AG04450 (cell line): ENCODE measurements at regions not wholly inside any gene's neighbourhood (a gene's known extent, or its start where the extent isn't known, plus 50 kb on each side); places are given as distances from the start of the nearest gene placed in this dataset.

Experiments
- CTCF ChIA-PET: fragments of 300-600, 350-600 bp; formaldehyde crosslinking; extraction: SDS; loops from one replicate; lab custom pipeline; 2022; ENCODE audit warnings: antibody characterized with exemption, inconsistent platforms; lab: Charles Lee
- POLR2A ChIA-PET: fragments of 350-600 bp; formaldehyde crosslinking; extraction: SDS; loops from one replicate; lab custom pipeline; 2021; ENCODE audit warnings: antibody characterized with exemption, inconsistent platforms; lab: Yijun Ruan, JAX
- DNase-seq: peaks from one replicate; pipeline ENCODE4 v3.0.0-alpha.2; 2011; ENCODE audit warnings: low read depth, low spot score
- H3K27ac ChIP-seq: one replicate; pipeline ENCODE4 v1.5.1; 2012; ENCODE audit warnings: low read depth, low read length, control low read depth
- H3K27me3 ChIP-seq: one replicate; pipeline ENCODE4 v1.6.0; 2012; ENCODE audit warnings: low read length; ENCODE audit not compliant: control insufficient read depth, insufficient read depth
- H3K4me3 ChIP-seq: 2 replicates; pipeline ENCODE4 v1.5.1; 2011; ENCODE audit warnings: mild to moderate bottlenecking, low read depth, low read length, control low read depth
- H3K9me3 ChIP-seq: 2 replicates; pipeline ENCODE4 v1.5.1; 2012; ENCODE audit warnings: low read length; ENCODE audit not compliant: control insufficient read depth, insufficient read depth
- TF ChIP-seq, protein P1 (sequence below): IDR thresholded peaks from 2 replicates; pipeline ENCODE4 v1.5.1; 2011; ENCODE audit warnings: low read depth, low read length, control low read depth, inconsistent platforms

DNA sequence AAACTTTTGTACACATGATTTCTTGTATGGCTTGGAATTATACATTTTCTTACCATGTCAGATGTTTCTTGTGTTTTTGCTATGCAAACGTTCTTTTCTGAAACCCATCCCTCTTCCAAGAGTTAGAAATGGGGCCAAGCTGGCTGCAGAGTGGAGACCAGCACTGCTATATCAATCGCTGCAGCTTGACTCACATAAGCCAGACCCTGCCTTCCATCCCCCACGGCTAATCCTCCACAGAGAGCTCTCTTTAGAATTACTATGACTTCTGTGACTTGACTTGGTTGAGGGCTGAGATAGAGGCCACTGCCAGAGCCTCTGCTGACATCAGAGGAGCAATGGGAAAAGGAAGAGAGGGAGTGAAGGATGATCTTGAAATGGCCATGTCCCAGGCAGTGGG is 147.9 kb downstream of the DACT1 start:
- POLR2A ChIA-PET = no interaction called here
- Histone ChIP-seq H3K27ac (no peak overlapping the region), H3K9me3 (no peaks in the 10 kb centered on the region), H3K27me3 (peaks cover 25% of the 10 kb centered on the region), H3K4me3 (no peak overlapping the region)
- TF ChIP-seq, protein P1, sequence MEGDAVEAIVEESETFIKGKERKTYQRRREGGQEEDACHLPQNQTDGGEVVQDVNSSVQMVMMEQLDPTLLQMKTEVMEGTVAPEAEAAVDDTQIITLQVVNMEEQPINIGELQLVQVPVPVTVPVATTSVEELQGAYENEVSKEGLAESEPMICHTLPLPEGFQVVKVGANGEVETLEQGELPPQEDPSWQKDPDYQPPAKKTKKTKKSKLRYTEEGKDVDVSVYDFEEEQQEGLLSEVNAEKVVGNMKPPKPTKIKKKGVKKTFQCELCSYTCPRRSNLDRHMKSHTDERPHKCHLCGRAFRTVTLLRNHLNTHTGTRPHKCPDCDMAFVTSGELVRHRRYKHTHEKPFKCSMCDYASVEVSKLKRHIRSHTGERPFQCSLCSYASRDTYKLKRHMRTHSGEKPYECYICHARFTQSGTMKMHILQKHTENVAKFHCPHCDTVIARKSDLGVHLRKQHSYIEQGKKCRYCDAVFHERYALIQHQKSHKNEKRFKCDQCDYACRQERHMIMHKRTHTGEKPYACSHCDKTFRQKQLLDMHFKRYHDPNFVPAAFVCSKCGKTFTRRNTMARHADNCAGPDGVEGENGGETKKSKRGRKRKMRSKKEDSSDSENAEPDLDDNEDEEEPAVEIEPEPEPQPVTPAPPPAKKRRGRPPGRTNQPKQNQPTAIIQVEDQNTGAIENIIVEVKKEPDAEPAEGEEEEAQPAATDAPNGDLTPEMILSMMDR = no peak
- CTCF ChIA-PET = no interaction called here
- no peak for DNase-seq

DNA sequence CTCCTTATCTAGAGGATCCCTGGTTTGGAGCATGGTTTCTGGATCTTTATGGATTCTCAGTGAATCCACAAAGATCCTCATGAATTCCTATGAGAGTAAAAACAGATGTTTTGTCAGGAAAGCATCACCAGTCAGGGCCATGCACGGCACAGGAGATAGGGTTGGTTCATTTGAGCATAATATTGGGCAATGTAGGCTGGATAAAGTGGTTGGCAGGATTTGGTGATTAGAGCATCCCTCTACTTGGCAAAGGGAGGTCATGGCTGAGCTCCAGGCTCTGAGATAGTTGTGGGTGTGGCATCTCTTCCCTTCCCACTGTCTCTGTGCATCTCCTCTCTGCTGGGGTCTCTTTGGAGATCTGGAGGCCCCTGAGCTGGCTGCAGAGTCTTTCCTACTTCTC is 149.8 kb downstream of the DACT1 start:
- POLR2A ChIA-PET = no interaction called here
- TF ChIP-seq, protein P1 = no peak
- Histone ChIP-seq H3K27me3 (peaks cover 25% of the 10 kb centered on the region), H3K27ac (no peak overlapping the region), H3K4me3 (no peak overlapping the region), H3K9me3 (no peaks in the 10 kb centered on the region)
- DNase-seq = no peak
- CTCF ChIA-PET = interaction anchor here (1.1 to 1.2 kb wide), 2 partner anchors 147 to 216 kb away, joined by 3 read pairs; no protein-coding TSS in a partner anchor

- Histone ChIP-seq H3K9me3 (no peaks in the 10 kb centered on the region), H3K27ac (no peak overlapping the region), H3K4me3 (no peak overlapping the region), H3K27me3 (peaks cover 25% of the 10 kb centered on the region)
- TF ChIP-seq, protein P1 = no peak
- DNase-seq = no peak
- CTCF ChIA-PET = interaction anchor here (0.7 to 1.7 kb wide), 4 partner anchors 148 to 287 kb away, joined by 3 read pairs; no protein-coding TSS in a partner anchor
- POLR2A ChIA-PET = no interaction called here
These were observed 151.1 kb downstream of the DACT1 start for GRCh38 chr14:58788655-58789503.

GRCh38 chr14:58789736-58790135 is 152.0 kb downstream of the DACT1 start:
- Histone ChIP-seq H3K4me3 (no peak overlapping the region), H3K27ac (no peak overlapping the region), H3K9me3 (no peaks in the 10 kb centered on the region), H3K27me3 (peaks cover 25% of the 10 kb centered on the region)
- DNase-seq = no peak
- TF ChIP-seq, protein P1 = no peak
- ChIA-PET CTCF (interaction anchor here (0.7 to 1.7 kb wide), 3 partner anchors 8 to 288 kb away, joined by 3 read pairs; no protein-coding TSS in a partner anchor), POLR2A (no interaction called here)

GRCh38 chr14:58792416-58792815 is 154.7 kb downstream of the DACT1 start:
- Histone ChIP-seq H3K27ac (no peak overlapping the region), H3K27me3 (peaks cover 18% of the 10 kb centered on the region), H3K9me3 (no peaks in the 10 kb centered on the region), H3K4me3 (no peak overlapping the region)
- no peak for DNase-seq
- CTCF ChIA-PET = no interaction called here
- POLR2A ChIA-PET = no interaction called here
- TF ChIP-seq, protein P1 = no peak
